ENCODE measurements at regions not wholly inside any gene's neighbourhood (a gene's known extent, or its start where the extent isn't known, plus 50 kb on each side); places are given as distances from the start of the nearest gene placed in this dataset.

DNA sequence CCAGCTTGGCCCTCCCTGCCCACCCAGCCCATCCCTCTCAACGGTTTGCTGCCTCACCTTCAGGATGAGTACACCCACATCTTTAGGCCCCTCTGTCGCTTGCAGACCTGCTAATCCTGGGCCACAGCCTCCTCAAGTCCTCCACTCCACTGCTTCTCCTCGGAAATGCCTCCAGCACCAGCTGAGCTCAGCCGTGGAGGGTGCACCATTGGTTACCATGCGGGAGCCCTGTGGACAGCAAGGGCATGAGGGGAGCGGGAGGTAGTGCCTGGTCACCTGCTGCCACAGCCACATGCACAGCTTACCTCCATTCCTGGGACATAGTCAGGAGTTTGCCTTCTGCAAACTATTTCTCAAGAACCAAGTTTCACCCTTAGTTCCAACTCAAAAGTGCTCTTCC lies 286.3 kb upstream of the ZMIZ1 start:
- DNase-seq (ENCODE audit: insufficient read length, low spot score) = no peak
- FAIRE-seq = no peak

GRCh38 chr10:78783753-78784152 lies 285.0 kb upstream of the ZMIZ1 start:
- DNase-seq (ENCODE audit: insufficient read length, low spot score) (no peak), FAIRE-seq (no peak)

DNA sequence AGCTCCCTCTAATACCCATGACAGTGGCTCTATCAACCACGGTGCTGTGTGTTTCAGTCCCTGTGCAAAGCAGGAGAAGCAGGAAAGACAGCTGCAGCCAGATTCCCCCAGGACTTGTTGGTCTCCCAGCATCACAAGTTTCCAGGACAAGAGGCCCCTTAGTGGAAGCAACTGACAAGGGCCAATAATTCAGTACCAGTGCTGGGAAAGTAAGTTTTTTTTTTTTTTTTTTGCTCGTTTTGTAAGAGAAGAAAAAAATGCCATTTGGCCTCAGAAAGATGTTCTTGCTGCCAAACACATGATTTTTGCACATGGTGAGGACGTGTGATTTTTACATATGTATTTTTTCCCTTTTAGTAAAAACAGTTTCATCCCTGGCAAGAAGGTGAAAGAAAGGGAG lies 284.2 kb upstream of the ZMIZ1 start:
- DNase-seq (ENCODE audit: insufficient read length, low spot score) (no peak), FAIRE-seq (no peak)

DNA sequence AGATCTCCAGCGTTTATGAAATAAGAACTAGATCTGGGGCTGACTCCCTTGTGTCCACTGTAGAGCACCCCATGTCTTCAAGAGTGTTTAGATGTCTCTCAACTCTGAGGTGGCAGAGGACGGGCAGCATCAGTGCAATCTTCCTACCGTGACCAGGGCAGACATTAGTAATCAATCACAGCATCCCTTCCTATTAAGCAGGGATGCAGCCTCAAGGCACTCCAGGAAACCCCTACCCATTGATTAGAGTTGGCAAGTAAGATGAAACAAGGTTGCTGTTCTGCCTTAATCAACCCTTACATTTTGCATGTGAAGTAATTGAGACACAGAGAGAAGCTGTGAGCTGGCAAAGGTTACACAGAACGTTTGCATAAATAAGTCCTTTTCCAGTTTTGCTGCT lies 283.7 kb upstream of the ZMIZ1 start:
- no peak for FAIRE-seq
- no peak for DNase-seq (ENCODE audit: insufficient read length, low spot score)

DNA sequence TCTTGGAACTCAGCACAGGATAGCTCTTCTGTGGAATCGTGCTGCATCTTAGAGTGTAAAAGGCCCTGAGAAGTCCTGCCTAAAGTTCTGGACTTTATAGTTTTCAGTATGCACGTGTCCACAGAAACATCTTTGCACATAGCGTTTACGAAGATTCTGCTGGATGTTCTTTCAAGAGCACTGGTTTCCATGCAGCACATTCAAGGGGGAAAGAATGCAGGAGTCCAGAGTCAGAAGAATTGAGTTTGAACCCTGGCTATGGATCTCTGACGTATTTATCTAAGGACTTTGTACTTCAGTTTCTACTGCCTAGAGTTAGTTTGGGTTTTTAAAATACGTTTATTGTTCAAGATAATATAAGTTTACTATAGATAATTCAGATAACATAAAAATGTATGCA lies 282.8 kb upstream of the ZMIZ1 start:
- DNase-seq (ENCODE audit: insufficient read length, low spot score) (no peak), FAIRE-seq (no peak)

GRCh38 chr10:78787125-78787524 lies 281.6 kb upstream of the ZMIZ1 start:
- no peak for FAIRE-seq
- DNase-seq (ENCODE audit: insufficient read length, low spot score) = no peak

GRCh38 chr10:78794736-78795455 lies 273.9 kb upstream of the ZMIZ1 start:
- no peak for DNase-seq (ENCODE audit: insufficient read length, low spot score)
- FAIRE-seq = no peak

DNA sequence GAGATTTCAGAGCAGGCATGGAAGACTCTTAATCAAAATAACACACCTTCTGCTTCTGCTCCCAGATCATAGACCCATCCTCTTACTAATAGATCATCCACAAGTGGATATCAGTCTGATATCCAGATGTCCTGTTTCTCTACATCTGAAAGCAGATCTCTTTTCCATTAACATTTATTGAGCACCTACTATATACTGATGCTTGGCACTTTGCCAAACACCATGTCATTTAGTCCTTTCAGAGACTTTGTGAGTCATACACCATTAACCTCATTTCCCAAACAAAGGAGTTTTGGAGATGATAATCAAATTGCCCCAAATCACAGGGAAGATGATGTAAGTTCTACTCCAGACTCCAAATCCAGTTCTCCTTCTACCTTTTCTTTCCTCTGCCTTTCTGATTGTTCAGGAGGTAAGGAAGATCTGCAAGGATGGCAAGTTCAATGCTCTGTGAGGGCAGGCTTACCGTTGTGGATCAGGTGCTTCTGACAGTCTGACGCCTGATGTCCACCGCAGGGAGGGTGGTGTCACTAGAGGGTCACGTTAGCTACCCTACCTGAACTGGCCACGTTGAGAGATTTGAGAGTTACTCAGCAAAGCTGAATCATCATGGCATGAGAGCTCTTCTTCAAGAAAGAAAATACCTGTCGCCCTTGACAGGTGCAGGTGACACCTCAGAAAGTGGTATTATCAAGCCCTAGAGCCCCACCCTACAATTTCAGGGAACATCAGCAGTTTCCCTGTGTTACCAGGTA lies 269.6 kb upstream of the ZMIZ1 start:
- DNase-seq (ENCODE audit: insufficient read length, low spot score) (no peak), FAIRE-seq (no peak)

GRCh38 chr10:78800006-78800405 lies 268.8 kb upstream of the ZMIZ1 start:
- no peak for FAIRE-seq

DNA sequence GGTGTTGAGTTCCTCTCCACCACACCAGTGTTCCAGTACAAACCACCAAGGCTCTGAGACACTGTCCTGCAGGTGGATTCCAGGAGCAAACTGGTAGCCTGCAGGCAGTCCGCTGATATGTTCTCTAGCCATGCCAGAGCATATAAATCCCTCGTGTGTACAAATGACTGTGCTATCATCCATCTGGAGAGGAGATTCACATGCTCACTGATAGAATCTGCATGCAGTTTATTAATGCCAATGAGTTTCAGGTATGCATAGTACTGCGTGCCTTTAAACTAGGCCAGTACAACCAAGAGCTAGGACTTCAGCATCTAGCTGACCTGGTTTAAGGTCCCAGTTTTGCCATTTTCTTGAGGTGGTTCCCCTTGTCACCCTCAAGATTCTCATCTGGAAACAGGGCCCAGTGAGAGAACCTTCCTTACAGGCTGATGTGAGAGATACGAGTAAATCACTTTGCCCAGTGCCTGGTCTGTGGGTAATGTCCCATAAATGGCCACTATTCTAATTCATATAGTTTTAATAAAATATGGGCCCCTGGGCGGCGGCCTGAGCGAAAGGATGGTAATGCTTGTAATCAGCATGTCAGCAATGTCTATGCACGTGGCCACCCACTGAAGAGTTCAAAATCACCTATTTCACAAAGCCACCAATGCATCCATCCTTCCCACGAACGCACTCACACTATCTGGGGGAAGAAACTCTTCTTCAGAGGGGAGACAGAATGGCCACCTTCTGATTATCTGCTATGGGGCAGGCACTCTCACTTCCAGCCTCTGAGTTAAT lies 268.0 kb upstream of the ZMIZ1 start:
- no peak for DNase-seq (ENCODE audit: insufficient read length, low spot score)
- FAIRE-seq = no peak

More at GRCh38 chr10:78800006-78800405, 268.8 kb upstream of the ZMIZ1 start:
- no peak for DNase-seq (ENCODE audit: insufficient read length, low spot score)

GRCh38 chr10:78802431-78802830 lies 266.3 kb upstream of the ZMIZ1 start:
- FAIRE-seq (no peak), DNase-seq (ENCODE audit: insufficient read length, low spot score) (no peak)

DNA sequence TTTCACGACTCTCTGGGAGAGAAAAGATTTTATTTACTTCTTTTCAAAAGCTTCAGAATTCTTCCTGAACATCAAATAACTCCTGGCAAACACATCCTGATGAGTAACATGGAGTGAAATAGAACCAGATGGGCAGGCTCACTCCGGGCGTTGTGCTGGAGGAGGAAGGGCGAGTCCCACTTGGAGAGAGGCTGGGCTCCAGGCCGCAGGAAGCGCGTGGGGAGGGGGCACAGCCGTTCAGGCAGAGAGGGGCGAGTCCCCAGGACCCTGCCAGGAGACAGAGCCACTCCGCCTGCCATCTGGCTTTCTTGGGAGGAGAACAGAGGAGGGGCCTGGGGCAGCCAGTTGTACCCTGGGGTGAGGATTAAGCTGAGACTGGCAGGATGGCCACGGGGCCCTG lies 265.9 kb upstream of the ZMIZ1 start:
- FAIRE-seq = no peak
- no peak for DNase-seq (ENCODE audit: insufficient read length, low spot score)

- FAIRE-seq (no peak), DNase-seq (ENCODE audit: insufficient read length, low spot score) (no peak)
These were observed 265.1 kb upstream of the ZMIZ1 start for GRCh38 chr10:78803710-78804109.

DNA sequence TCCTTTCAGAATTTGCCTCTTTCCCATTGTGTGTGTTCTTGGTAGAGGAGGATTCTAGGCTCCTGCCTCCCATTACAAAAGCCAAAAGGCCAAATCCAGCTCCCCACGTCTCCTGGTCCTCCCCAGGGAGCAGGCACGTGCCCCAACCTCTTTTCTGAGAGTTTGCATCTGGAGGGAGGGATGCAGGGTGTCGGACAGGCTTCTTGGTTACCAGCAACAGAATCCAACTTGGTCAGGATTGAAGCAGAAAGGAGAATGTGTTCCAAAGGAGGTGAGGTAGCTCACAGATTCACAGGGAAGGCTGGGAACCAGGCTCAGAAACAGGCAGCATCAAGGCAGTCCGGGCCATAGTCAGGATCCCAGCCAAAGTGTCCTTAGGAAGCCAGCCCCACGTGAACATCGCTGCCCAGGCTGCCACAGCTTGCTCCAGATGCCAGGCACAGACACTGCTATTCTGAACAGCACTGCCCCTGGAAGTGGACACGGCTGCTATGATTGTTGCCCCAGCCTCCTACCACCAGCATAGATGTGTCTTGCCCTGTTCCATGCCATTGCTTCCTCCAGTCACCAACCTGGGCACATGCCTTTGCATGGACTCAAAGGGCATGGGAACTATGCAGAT lies 264.2 kb upstream of the ZMIZ1 start:
- FAIRE-seq (no peak), DNase-seq (ENCODE audit: insufficient read length, low spot score) (no peak)

GRCh38 chr10:78805176-78805575 lies 263.6 kb upstream of the ZMIZ1 start:
- DNase-seq (ENCODE audit: insufficient read length, low spot score) (no peak), FAIRE-seq (no peak)

GRCh38 chr10:78806681-78807221 lies 262.0 kb upstream of the ZMIZ1 start:
- DNase-seq (ENCODE audit: insufficient read length, low spot score) = no peak
- no peak for FAIRE-seq

- FAIRE-seq (no peak), DNase-seq (ENCODE audit: insufficient read length, low spot score) (no peak)
These were observed 261.1 kb upstream of the ZMIZ1 start for GRCh38 chr10:78807504-78808203.

DNA sequence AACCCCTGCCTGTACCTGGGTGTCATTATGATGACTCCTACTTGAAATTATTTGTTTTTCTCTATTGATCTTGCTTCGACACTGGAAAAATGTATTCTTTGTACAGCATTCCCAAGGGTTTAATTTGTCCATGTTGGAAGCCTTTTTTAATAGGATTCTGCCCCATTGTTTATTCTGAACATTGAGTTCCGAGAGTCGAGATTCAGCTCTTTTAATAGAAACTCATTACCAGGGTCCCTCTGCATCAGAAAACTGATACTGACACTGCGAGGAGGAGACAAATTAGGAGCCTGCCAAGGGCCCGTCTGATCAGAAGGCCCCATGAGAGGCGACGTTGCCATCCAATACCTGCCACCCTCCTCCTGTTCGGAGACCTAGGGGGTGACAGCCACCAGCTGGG lies 260.5 kb upstream of the ZMIZ1 start:
- FAIRE-seq (no peak), DNase-seq (ENCODE audit: insufficient read length, low spot score) (no peak)

- FAIRE-seq (no peak), DNase-seq (ENCODE audit: insufficient read length, low spot score) (no peak)
These were observed 259.9 kb upstream of the ZMIZ1 start for GRCh38 chr10:78808736-78809367.

GRCh38 chr10:78811174-78811573 lies 257.6 kb upstream of the ZMIZ1 start:
- FAIRE-seq (no peak), DNase-seq (ENCODE audit: insufficient read length, low spot score) (no peak)

Measured in GM19239 (cell line).